Fibroblast of pulmonary artery (primary cell): ENCODE measurements at regions not wholly inside any gene's neighbourhood (a gene's known extent, or its start where the extent isn't known, plus 50 kb on each side); places are given as distances from the start of the nearest gene placed in this dataset.

ENCODE experiments used
- DNase-seq: peaks from one replicate; pipeline ENCODE4 v3.0.0-alpha.2; 2010; ENCODE audit warnings: low read depth
- H3K4me3 ChIP-seq: replicated peaks from 2 replicates; pipeline ENCODE4 v1.5.1; 2011; ENCODE audit warnings: low read depth, mild to moderate bottlenecking, control low read depth, low read length, moderate library complexity
- TF ChIP-seq, protein P1 (sequence below): IDR thresholded peaks from 2 replicates; pipeline ENCODE4 v1.5.1; 2011; ENCODE audit warnings: mild to moderate bottlenecking, control low read depth, low read length, inconsistent platforms; ENCODE audit errors: missing control alignments

DNA sequence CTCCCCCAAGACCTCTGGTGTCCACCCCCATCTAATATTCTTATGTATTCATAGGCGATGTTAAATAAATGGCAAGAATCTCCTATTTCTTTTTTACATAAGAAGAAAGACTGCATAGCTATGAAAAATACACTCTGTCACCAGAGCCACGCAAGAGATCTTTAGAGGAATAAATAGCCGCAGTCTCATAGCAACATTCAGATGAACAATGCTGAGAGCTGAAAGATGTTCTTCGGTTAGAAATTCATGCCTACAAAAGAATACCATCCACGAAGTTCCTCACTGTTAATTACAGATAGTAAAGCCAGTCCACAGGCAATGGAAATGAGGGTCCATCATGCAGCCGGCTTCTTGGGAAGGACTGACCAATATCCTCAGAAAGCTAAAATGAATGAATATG is 76.0 kb upstream of the SOD1 start:
- no peak for DNase-seq
- H3K4me3 ChIP-seq = no peak overlapping the region
- TF ChIP-seq, protein P1, sequence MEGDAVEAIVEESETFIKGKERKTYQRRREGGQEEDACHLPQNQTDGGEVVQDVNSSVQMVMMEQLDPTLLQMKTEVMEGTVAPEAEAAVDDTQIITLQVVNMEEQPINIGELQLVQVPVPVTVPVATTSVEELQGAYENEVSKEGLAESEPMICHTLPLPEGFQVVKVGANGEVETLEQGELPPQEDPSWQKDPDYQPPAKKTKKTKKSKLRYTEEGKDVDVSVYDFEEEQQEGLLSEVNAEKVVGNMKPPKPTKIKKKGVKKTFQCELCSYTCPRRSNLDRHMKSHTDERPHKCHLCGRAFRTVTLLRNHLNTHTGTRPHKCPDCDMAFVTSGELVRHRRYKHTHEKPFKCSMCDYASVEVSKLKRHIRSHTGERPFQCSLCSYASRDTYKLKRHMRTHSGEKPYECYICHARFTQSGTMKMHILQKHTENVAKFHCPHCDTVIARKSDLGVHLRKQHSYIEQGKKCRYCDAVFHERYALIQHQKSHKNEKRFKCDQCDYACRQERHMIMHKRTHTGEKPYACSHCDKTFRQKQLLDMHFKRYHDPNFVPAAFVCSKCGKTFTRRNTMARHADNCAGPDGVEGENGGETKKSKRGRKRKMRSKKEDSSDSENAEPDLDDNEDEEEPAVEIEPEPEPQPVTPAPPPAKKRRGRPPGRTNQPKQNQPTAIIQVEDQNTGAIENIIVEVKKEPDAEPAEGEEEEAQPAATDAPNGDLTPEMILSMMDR = no peak

DNA sequence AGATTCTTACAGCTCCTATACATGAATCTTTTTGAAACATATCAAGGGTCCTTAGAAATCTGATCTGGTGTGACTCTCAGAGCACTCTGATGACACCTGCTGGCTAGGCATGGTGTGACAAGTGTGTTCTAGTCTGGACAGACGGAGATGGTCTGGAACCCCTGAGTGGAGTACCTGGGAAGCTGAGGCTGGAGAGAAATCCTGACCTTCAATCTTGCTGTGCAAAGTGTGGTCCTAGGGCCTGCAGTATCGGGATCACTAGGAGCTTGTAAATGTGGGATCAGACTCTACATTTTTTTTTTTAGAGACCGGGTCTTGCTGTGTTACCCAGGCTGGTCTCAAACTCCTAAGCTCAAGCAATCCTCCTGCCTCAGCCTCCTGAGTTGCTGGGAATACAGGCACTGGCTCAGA is 78.6 kb upstream of the SOD1 start:
- H3K4me3 ChIP-seq = no peak overlapping the region
- TF ChIP-seq, protein P1 = peak; percentile 96
- DNase-seq = peak; percentile 81

DNA sequence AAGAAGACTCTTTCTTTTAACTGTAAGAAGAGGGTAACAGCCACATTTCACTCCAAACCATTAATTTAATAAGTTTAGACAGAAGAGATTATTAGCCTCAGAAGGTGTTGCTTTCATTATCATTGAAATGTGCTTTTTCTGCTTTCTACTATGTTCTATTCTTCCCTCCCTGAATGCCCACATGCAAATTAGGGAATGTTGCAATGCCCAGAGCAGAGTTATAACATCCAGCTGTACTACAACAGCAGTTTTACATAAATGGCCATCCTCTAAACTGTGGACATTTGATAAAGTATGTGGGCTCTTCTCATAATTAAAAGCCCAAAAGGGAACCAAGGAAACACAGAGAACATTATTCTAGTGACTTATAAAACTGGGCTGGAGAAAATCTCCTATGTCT is 82.2 kb upstream of the SOD1 start:
- TF ChIP-seq, protein P1 = no peak
- peak; percentile 29 for DNase-seq
- no peak overlapping the region for H3K4me3 ChIP-seq

DNA sequence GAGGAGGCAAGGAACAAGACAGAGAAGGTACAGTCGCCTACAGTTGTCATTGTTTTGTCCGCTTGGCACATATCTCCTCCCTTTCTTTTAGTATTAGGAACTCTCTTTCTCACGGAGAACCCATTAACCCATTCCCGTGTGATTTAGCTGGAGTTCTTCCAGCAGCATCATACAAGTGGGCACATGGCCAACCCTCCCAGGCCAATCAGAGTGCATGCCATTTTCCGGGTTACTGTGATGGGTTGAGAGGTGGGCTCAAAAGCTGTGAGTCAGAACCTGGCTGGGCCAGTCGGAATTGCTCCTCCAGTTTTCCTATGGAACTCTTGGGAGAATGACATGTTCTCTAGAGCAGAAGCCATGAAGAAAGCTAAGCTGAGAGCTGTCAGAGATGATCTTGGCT is 83.1 kb upstream of the SOD1 start:
- H3K4me3 ChIP-seq = no peak overlapping the region
- DNase-seq = peak; percentile 44
- TF ChIP-seq, protein P1 = no peak

DNA sequence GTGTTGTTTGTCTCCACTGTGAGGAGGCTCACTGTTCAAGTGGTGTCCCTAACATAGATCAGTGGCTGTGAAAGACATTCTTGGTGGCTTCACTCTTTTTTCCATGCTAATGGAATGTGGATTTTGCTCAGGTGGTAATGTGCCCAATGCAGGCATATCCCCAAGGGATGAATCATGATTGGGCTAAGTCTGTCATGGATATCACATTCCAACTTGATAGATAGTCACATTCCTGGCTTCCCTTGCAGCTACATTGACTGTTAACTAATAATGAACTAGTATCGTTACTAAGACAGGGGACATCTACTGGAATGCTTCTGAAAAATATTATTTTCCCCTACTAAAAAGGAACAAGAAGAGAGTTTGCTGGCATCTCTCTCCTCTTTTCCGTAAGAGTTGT is 86.3 kb upstream of the SOD1 start:
- no peak overlapping the region for H3K4me3 ChIP-seq
- DNase-seq = no peak
- TF ChIP-seq, protein P1 = no peak

DNA sequence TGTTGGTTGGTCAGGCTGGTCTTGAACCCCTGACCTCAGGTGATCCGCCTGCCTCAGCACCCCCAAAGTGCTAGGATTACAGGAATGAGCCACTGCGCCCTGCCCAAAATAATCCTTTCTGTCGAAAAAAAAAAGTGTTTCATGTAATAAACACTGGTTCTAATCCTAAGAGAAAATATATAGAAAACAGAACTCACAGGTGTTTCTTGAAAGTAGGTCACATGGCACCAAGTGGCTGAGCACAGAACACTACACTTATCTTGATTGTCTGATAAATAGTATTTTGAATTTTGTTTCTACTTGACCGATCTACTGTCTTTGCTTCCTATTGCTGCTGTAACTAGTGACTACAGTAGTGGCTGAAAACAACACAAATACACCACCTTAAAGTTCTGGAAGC is 87.6 kb upstream of the SOD1 start:
- no peak overlapping the region for H3K4me3 ChIP-seq
- TF ChIP-seq, protein P1 = no peak
- DNase-seq = no peak

DNA sequence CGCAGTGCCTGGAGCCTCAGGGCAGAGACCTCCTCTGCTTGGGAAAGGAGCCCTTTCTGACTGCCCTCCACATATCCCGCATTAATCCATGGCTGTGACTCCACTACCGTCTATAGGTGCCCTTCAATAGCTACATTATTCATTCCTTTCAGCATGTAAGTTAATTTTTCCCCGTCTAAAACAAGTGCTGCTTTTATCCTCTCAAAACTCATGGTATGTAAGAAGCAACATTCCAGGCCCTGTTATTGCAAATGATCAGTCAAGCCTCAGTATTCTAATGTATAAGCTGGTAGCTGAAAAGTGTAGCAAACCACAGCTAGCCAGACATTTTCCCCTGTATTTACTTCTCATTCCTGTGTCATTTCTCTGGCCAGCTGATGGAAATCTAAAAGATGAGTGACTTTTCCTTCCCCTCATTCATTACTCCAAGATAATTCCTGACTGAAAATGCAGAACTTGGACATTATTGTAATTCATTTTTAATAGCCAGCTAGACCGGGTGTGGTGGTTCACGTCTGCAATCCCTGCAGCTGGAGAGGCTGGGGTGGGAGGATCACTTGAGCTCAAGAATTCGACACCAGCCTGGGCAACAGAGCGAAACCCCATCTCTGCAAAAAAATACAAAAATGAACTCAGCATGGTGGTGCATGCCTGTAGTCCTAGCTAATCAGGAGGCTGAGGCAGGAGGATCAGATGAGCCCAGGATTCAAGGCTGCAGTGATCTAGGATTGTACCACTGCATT is 88.5 kb upstream of the SOD1 start:
- TF ChIP-seq, protein P1 = no peak
- no peak overlapping the region for H3K4me3 ChIP-seq
- no peak for DNase-seq
